Mucosa of descending colon (tissue), 3 donors: ENCODE measurements at regions not wholly inside any gene's neighbourhood (a gene's known extent, or its start where the extent isn't known, plus 50 kb on each side); places are given as distances from the start of the nearest gene placed in this dataset.

Experiments used
- ATAC-seq: fragments of 200-7000 bp; cut with Tn5 transposase; one replicate; pipeline ENCODE4 v1.9.1; 2020; ENCODE audit warnings: mild to moderate bottlenecking, moderate library complexity
- DNase-seq, 3 donors: peaks; one replicate each; pipeline ENCODE4 v3.0.0-alpha.2; 2020
- H3K36me3 ChIP-seq: fragments of 200-600 bp; one replicate; pipeline ENCODE4 v1.8.0; 2021; ENCODE audit warnings: low read depth, mild to moderate bottlenecking
- H3K4me1 ChIP-seq: fragments of 200-600 bp; one replicate; pipeline ENCODE4 v1.8.0; 2021; ENCODE audit warnings: low read depth, mild to moderate bottlenecking
- H3K4me3 ChIP-seq: fragments of 200-600 bp; one replicate; pipeline ENCODE4 v1.8.0; 2021; ENCODE audit warnings: mild to moderate bottlenecking
- H3K9me3 ChIP-seq: fragments of 200-600 bp; one replicate; pipeline ENCODE4 v1.8.0; 2021; ENCODE audit warnings: mild to moderate bottlenecking
- intact Hi-C, 2 donors: fragments of 100-400 bp; cut with DNase I in 1 of 2; cut with micrococcal nuclease in 1 of 2; formaldehyde crosslinking; loops; one replicate each; pipeline versions ENCODE4 v1.11.0 to v1.11.1; 2022; cut with DNase I, micrococcal nuclease
- TF ChIP-seq, protein P1 (sequence below): fragments of 200-600 bp; IDR thresholded peaks from one replicate; pipeline ENCODE4 v1.8.0; 2022; ENCODE audit warnings: antibody characterized with exemption, mild to moderate bottlenecking
- donor health status: DM: no; HTN: no; CAD: no; lungs with moderate emphysema.
- donor health status: DM: no; HTN: no; CAD: no.
- donor health status: DM: no; HTN: yes; CAD: no.

DNA sequence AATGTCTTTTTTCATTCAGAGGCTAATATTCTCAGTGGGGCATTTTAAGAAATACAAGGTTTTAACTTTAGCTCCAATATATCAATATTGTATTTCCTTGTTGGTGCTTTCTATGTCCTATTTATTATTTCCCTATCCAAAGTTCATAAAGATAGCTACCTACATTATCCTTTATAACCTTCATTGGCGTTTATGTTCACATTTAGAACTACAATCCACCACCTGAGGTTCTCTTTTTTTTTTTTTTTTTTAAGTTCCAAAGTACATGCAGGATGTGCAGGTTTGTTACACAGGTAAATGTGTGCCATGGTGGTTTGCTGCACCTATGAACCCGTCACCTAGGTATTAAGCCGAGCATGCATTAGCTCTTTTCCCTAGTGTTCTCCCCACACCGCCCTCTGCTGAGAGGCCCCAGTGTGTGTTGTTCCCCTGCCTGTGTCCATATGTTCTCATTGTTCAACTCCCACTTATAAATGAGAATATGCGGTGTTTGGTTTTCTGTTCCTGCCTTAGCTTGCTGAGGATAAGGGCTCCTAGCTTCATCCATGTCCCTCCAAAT is 694.6 kb downstream of the SUCLG1 start:
- peak; percentile 34 to 53 (median 47) for DNase-seq
- peak; percentile 95 for ATAC-seq
- intact Hi-C loops: no loop called here
- Histone ChIP-seq H3K36me3 (no peaks in the 10 kb centered on the region), H3K4me1 (no peaks in the 10 kb centered on the region), H3K9me3 (peaks cover 17% of the 10 kb centered on the region), H3K4me3 (no peak overlapping the region)
- TF ChIP-seq, protein P1, sequence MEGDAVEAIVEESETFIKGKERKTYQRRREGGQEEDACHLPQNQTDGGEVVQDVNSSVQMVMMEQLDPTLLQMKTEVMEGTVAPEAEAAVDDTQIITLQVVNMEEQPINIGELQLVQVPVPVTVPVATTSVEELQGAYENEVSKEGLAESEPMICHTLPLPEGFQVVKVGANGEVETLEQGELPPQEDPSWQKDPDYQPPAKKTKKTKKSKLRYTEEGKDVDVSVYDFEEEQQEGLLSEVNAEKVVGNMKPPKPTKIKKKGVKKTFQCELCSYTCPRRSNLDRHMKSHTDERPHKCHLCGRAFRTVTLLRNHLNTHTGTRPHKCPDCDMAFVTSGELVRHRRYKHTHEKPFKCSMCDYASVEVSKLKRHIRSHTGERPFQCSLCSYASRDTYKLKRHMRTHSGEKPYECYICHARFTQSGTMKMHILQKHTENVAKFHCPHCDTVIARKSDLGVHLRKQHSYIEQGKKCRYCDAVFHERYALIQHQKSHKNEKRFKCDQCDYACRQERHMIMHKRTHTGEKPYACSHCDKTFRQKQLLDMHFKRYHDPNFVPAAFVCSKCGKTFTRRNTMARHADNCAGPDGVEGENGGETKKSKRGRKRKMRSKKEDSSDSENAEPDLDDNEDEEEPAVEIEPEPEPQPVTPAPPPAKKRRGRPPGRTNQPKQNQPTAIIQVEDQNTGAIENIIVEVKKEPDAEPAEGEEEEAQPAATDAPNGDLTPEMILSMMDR: no peak

DNA sequence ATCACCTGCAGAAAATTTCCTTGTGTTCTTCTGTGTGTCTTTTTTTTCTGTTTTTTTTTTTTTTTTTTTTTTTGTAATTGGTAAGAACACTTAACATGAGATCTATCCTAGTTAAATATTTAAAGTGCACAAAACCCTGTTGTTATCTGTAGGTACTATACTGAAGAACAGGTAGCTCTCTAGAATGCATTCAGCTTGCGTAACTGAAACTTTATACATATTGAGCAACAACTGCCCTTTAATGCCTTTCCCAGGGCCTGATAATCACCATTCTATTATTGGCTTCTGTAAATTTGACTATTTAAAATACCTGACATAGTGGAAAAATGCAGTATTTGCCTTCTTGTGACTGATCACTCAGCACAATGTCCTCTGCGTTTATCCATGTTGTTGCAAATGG is 701.8 kb downstream of the SUCLG1 start:
- Histone ChIP-seq H3K4me3 (no peak overlapping the region), H3K36me3 (no peaks in the 10 kb centered on the region), H3K4me1 (no peaks in the 10 kb centered on the region), H3K9me3 (peaks cover 17% of the 10 kb centered on the region)
- intact Hi-C loops: no loop called here
- ATAC-seq (no peak), DNase-seq (no peak)
- TF ChIP-seq, protein P1: no peak

DNA sequence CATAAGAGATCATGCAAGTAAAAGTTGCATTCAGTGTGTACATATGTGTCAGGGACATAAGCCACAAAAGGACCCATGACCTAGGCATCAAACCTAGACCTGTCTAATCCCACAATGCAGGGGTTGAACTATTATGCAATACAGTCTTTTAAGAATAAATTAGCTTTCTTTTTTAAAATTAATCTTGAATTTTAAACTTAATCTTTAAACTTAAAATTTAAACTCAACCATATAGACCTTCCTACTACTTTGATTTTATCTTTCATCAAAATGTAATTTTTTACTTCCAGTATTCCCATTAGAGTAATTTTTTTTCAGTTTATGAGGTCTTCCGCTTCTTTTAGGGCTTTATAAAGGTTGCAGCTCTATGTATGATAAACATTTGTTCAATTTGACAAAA is 702.9 kb downstream of the SUCLG1 start:
- Histone ChIP-seq H3K36me3 (no peaks in the 10 kb centered on the region), H3K4me3 (no peak overlapping the region), H3K9me3 (peaks cover 14% of the 10 kb centered on the region), H3K4me1 (no peaks in the 10 kb centered on the region)
- no peak for ATAC-seq
- intact Hi-C loops: no loop called here
- DNase-seq: no peak
- TF ChIP-seq, protein P1: no peak

DNA sequence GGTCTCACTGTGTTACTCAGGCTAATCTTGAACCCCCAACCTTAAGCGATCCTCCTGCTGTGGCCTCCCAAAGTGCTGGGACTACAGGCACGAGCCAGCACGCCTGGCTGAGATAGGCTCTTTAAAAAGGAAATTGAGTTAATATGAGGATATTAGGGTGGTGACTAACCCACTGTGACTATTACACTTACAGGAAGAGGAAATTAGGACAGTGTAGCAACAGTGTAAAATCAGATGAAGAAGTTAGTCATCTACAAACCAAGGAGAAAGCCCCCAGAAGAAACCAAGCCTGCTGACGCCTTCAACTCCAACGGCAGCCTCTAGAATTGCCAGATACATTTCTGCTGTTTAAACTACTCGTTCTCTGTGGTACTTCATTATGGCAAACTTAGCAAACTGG is 711.9 kb downstream of the SUCLG1 start:
- Histone ChIP-seq H3K9me3 (no peaks in the 10 kb centered on the region), H3K4me1 (no peaks in the 10 kb centered on the region), H3K4me3 (no peak overlapping the region), H3K36me3 (no peaks in the 10 kb centered on the region)
- DNase-seq: no peak
- ATAC-seq: no peak
- intact Hi-C loops: no loop called here
- TF ChIP-seq, protein P1: no peak

DNA sequence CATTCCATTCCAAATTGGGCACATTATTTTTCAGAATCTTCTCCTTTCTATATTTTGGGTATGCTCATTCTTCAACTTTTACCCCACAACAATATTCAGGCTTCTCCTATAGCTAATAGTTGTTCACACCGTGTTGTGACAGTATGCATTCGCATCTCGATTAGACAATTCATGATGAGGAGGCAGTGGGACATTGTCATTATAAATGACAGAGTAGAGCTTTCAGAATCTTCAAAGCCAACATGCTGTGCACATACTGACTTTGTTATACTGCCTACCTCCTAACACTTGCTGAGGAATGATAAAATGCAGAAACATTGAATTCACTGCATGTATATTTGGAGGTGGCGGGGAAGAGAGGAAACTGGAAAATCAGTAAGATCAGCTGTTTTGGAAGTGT is 714.2 kb downstream of the SUCLG1 start:
- Histone ChIP-seq H3K4me3 (no peak overlapping the region), H3K4me1 (no peaks in the 10 kb centered on the region), H3K9me3 (peaks cover 4% of the 10 kb centered on the region), H3K36me3 (no peaks in the 10 kb centered on the region)
- intact Hi-C loops: no loop called here
- TF ChIP-seq, protein P1: no peak
- DNase-seq: no peak
- no peak for ATAC-seq
